Esophagus muscularis mucosa (tissue), 4 donors: ENCODE measurements at regions not wholly inside any gene's neighbourhood (a gene's known extent, or its start where the extent isn't known, plus 50 kb on each side); places are given as distances from the start of the nearest gene placed in this dataset.

ENCODE experiments used
- DNase-seq: peaks from one replicate; pipeline ENCODE4 v3.0.0-alpha.2; 2017; ENCODE audit errors: extremely low spot score
- H3K27ac ChIP-seq, 4 donors: fragments of 200-600 bp; sonication (generic); replicated peaks in 1 of 4; 1 replicate in 3 of 4; 2 replicates in 1 of 4; pipeline ENCODE4 v1.5.1; 2016 to 2019; ENCODE audit warnings: mild to moderate bottlenecking in 1 of 4
- H3K27me3 ChIP-seq, 4 donors: fragments of 200-600 bp; sonication (generic); one replicate each; pipeline versions ENCODE4 v1.5.1 to v1.6.0; 2016 to 2019
- H3K36me3 ChIP-seq, 4 donors: fragments of 200-600 bp; sonication (generic); one replicate each; pipeline ENCODE4 v1.5.1; 2016 to 2019
- H3K4me1 ChIP-seq, 4 donors: fragments of 200-600 bp; sonication (generic); one replicate each; pipeline ENCODE4 v1.5.1; 2016 to 2019
- H3K4me3 ChIP-seq, 4 donors: fragments of 200-600 bp; sonication (generic); 1 replicate in 2 of 4; 2 replicates in 2 of 4; pipeline ENCODE4 v1.5.1; 2016 to 2019; ENCODE audit warnings: mild to moderate bottlenecking in 4 of 4, moderate library complexity in 1 of 4
- H3K9me3 ChIP-seq, 4 donors: fragments of 200-600 bp; sonication (generic); 1 replicate in 3 of 4; 2 replicates in 1 of 4; pipeline ENCODE4 v1.5.1; 2016 to 2019
- CTCF ChIP-seq, 3 experiments: fragments of 200-600 bp in 2 of 3; fragments of 450-650 bp in 1 of 3; sonication (generic) in 2 of 3; IDR thresholded peaks; one replicate each; pipeline ENCODE4 v1.5.1; 2017 to 2019; ENCODE audit warnings: antibody characterized with exemption in 3 of 3, mild to moderate bottlenecking in 2 of 3, moderate library complexity in 1 of 3
- EP300 ChIP-seq: sonication (generic); formaldehyde crosslinking; IDR thresholded peaks from one replicate; pipeline ENCODE4 v1.6.1; 2017; ENCODE audit warnings: antibody characterized with exemption
- POLR2A ChIP-seq: fragments of 450-650 bp; IDR thresholded peaks from one replicate; pipeline ENCODE4 v1.6.1; 2017; ENCODE audit warnings: antibody characterized with exemption, moderate library complexity, mild to moderate bottlenecking, low read depth
- POLR2AphosphoS5 ChIP-seq, 2 donors: sonication (generic); formaldehyde crosslinking; IDR thresholded peaks; one replicate each; pipeline ENCODE4 v1.6.1; 2017; ENCODE audit warnings: antibody characterized with exemption in 2 of 2
- WGBS: methylation state at CpG from one replicate; pipeline ENCODE4 v1.1.5; 2018; 5-methylcytosine and 5-hydroxymethylcytosine counted together
- intact Hi-C: fragments of 100-400 bp; cut with DNase I; formaldehyde crosslinking; loops from one replicate; pipeline ENCODE4 v1.15.1; 2023

- H3K36me3 ChIP-seq, result no peaks in the 10 kb centered on the region
Observed at GRCh38 chr3:176920766-176921160, 276.5 kb downstream of the TBL1XR1 start.

GRCh38 chr3:176919836-176920765 is 277.2 kb downstream of the TBL1XR1 start:
- Histone ChIP-seq H3K4me1 (no peaks in the 10 kb centered on the region), H3K4me3 (no peak overlapping the region), H3K36me3 (no peaks in the 10 kb centered on the region), H3K27me3 (no peaks in the 10 kb centered on the region), H3K9me3 (no peaks in the 10 kb centered on the region), H3K27ac (no peak overlapping the region)
- intact Hi-C loops, result no loop called here
- WGBS, result 79% methylated on average over 10 of the region's 11 CpGs
- TF ChIP-seq POLR2A, result no peak
- TF ChIP-seq POLR2AphosphoS5 (IDR thresholded peaks at IDR 0.05), result no peak
- TF ChIP-seq CTCF (IDR thresholded peaks at IDR 0.05), result no peak
- no peak for TF ChIP-seq EP300
- peak; percentile 79 for DNase-seq

More at GRCh38 chr3:176920766-176921160, 276.5 kb downstream of the TBL1XR1 start:
- H3K4me1 ChIP-seq, result no peaks in the 10 kb centered on the region
- H3K27ac ChIP-seq, result no peak overlapping the region
- DNase-seq, result peak; percentile 50
- intact Hi-C loops, result no loop called here
- TF ChIP-seq CTCF (IDR thresholded peaks at IDR 0.05) (no peak), POLR2A (no peak), POLR2AphosphoS5 (IDR thresholded peaks at IDR 0.05) (no peak), EP300 (no peak)
- WGBS, result 70% methylated on average over 5 of the region's 5 CpGs
- no peaks in the 10 kb centered on the region for H3K27me3 ChIP-seq
- no peaks in the 10 kb centered on the region for H3K9me3 ChIP-seq
- no peak overlapping the region for H3K4me3 ChIP-seq

DNA sequence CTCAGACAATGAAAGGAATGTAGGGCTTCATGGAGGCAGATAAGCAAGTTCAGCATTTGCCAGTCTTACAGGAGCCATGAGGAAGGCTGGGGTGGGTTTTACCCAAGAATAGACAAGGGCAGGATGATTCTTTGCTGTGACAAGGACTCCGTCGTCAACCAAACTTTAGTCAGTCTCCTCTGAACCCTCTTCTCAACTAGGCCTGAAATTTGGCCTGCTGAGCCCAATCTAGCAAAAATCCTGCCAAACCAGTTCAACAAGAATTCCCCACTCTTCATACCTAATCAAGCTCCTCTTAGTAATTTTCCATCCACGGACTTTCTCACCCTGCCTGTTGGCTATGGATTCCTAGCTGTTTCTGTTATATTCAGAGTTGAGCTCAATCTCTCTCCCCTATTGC is 280.5 kb downstream of the TBL1XR1 start:
- DNase-seq, result peak; percentile 80
- Histone ChIP-seq H3K27ac (no peak overlapping the region), H3K4me3 (no peak overlapping the region), H3K36me3 (no peaks in the 10 kb centered on the region), H3K4me1 (no peaks in the 10 kb centered on the region), H3K27me3 (no peaks in the 10 kb centered on the region), H3K9me3 (no peaks in the 10 kb centered on the region)
- intact Hi-C loops, result no loop called here
- no peak for TF ChIP-seq EP300
- TF ChIP-seq POLR2AphosphoS5 (IDR thresholded peaks at IDR 0.05), result no peak
- TF ChIP-seq CTCF (IDR thresholded peaks at IDR 0.05), result no peak
- no peak for TF ChIP-seq POLR2A
- 78% methylated on average over 3 of the region's 3 CpGs for WGBS

GRCh38 chr3:176914764-176915163 is 282.5 kb downstream of the TBL1XR1 start:
- H3K9me3 ChIP-seq, result no peaks in the 10 kb centered on the region
- H3K27me3 ChIP-seq, result no peaks in the 10 kb centered on the region
- no peaks in the 10 kb centered on the region for H3K36me3 ChIP-seq
- H3K4me1 ChIP-seq, result no peaks in the 10 kb centered on the region
- intact Hi-C loops, result no loop called here
- no peak overlapping the region for H3K27ac ChIP-seq
- TF ChIP-seq POLR2AphosphoS5 (IDR thresholded peaks at IDR 0.05) (no peak), POLR2A (no peak), CTCF (IDR thresholded peaks at IDR 0.05) (no peak), EP300 (no peak)
- no peak overlapping the region for H3K4me3 ChIP-seq
- DNase-seq, result no peak
- 63% methylated on average over 1 of the region's 1 CpG for WGBS
